Astrocyte of the cerebellum (primary cell): ENCODE measurements at regions not wholly inside any gene's neighbourhood (a gene's known extent, or its start where the extent isn't known, plus 50 kb on each side); places are given as distances from the start of the nearest gene placed in this dataset.

Experiments used
- DNase-seq: peaks from one replicate; pipeline ENCODE4 v3.0.0-alpha.2; 2011; ENCODE audit warnings: low read depth
- H3K4me3 ChIP-seq: 2 replicates; pipeline ENCODE4 v1.5.1; 2011; ENCODE audit warnings: mild to moderate bottlenecking, low read depth, low read length, moderate library complexity
- in situ Hi-C: cut with HindIII; loops from 2 replicates; pipeline ENCODE4 v1.10.0; 2017; ENCODE audit warnings: low sequenced_read_pairs
- TF ChIP-seq, protein P1 (sequence below): IDR thresholded peaks from 2 replicates; pipeline ENCODE4 v1.5.1; 2012; ENCODE audit warnings: low read length, low read depth, moderate library complexity, mild to moderate bottlenecking; ENCODE audit errors: missing control alignments

GRCh38 chr13:34017231-34017630 is 199.3 kb downstream of the RFC3 start:
- in situ Hi-C loops, result no loop called here
- TF ChIP-seq, protein P1, sequence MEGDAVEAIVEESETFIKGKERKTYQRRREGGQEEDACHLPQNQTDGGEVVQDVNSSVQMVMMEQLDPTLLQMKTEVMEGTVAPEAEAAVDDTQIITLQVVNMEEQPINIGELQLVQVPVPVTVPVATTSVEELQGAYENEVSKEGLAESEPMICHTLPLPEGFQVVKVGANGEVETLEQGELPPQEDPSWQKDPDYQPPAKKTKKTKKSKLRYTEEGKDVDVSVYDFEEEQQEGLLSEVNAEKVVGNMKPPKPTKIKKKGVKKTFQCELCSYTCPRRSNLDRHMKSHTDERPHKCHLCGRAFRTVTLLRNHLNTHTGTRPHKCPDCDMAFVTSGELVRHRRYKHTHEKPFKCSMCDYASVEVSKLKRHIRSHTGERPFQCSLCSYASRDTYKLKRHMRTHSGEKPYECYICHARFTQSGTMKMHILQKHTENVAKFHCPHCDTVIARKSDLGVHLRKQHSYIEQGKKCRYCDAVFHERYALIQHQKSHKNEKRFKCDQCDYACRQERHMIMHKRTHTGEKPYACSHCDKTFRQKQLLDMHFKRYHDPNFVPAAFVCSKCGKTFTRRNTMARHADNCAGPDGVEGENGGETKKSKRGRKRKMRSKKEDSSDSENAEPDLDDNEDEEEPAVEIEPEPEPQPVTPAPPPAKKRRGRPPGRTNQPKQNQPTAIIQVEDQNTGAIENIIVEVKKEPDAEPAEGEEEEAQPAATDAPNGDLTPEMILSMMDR, result no peak
- no peak for DNase-seq
- no peak overlapping the region for H3K4me3 ChIP-seq

DNA sequence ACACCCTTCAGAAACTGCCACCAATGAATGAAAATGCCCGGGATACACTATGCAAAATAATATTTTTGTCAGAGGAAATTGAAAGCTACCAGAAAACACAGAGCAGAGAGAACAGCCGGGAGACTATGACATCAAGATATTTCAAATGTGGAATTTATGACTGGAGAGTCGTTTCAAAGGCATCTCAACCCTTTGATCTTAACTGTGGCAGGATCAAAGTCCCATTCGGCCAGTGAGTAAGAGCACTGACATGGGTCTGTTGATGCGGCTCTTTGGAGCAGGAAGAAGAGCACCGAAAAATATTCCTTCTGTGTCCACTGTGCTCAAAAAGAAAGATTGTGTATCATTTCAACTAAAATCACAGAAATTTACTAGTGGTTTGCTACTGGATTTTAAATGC is 201.9 kb downstream of the RFC3 start:
- no peak for DNase-seq
- no peak overlapping the region for H3K4me3 ChIP-seq
- in situ Hi-C loops, result no loop called here
- TF ChIP-seq, protein P1, result no peak

- H3K4me3 ChIP-seq, result no peak overlapping the region
- in situ Hi-C loops, result no loop called here
- no peak for DNase-seq
- TF ChIP-seq, protein P1, result no peak
These were observed 202.4 kb downstream of the RFC3 start for GRCh38 chr13:34020388-34020787.

- in situ Hi-C loops, result no loop called here
- TF ChIP-seq, protein P1, result no peak
- DNase-seq, result no peak
- no peak overlapping the region for H3K4me3 ChIP-seq
These were observed 203.7 kb downstream of the RFC3 start for GRCh38 chr13:34021619-34022018.

GRCh38 chr13:34025746-34026145 is 207.8 kb downstream of the RFC3 start:
- in situ Hi-C loops, result no loop called here
- peak; percentile 57 for DNase-seq

GRCh38 chr13:34026308-34026707 is 208.4 kb downstream of the RFC3 start:
- TF ChIP-seq, protein P1, result no peak
- DNase-seq, result no peak
- no peak overlapping the region for H3K4me3 ChIP-seq
- in situ Hi-C loops, result no loop called here

More at GRCh38 chr13:34025746-34026145, 207.8 kb downstream of the RFC3 start:
- no peak overlapping the region for H3K4me3 ChIP-seq
- TF ChIP-seq, protein P1, result no peak
